Cardiac muscle cell (in vitro differentiated cells and primary cell): ENCODE measurements at regions not wholly inside any gene's neighbourhood (a gene's known extent, or its start where the extent isn't known, plus 50 kb on each side); places are given as distances from the start of the nearest gene placed in this dataset.
A peak's percentile ranks its signal among the peaks of the same experiment; 100 is the strongest.

Source experiments
- DNase-seq, 2 donors: peaks; one replicate each; pipeline versions ENCODE4 v3.0.0 to v3.0.0-alpha.2; 2010 to 2017; ENCODE audit warnings: low read depth in 1 of 2, low spot score in 1 of 2
- H3K27ac ChIP-seq: fragments of 200-600 bp; sonication (generic); 2 replicates; pipeline ENCODE4 v1.5.1; 2016
- H3K27me3 ChIP-seq: fragments of 200-600 bp; sonication (generic); 2 replicates; pipeline ENCODE4 v1.6.0; 2016; ENCODE audit warnings: control low read depth
- H3K36me3 ChIP-seq: fragments of 200-600 bp; sonication (generic); 2 replicates; pipeline ENCODE4 v1.5.1; 2016; ENCODE audit warnings: control low read depth
- H3K4me1 ChIP-seq: fragments of 200-600 bp; sonication (generic); 2 replicates; pipeline ENCODE4 v1.8.1; 2017; ENCODE audit warnings: low read depth, mild to moderate bottlenecking, mixed run types
- H3K4me3 ChIP-seq: fragments of 200-600 bp; sonication (generic); 2 replicates; pipeline ENCODE4 v1.5.1; 2016; ENCODE audit warnings: mild to moderate bottlenecking
- H3K9me3 ChIP-seq: fragments of 200-600 bp; sonication (generic); 2 replicates; pipeline ENCODE4 v1.5.1; 2017; ENCODE audit warnings: low read depth, mild to moderate bottlenecking, control low read depth
- CTCF ChIP-seq: IDR thresholded peaks from 2 replicates; pipeline ENCODE4 v1.5.1; 2012; ENCODE audit warnings: low read depth, mild to moderate bottlenecking, low read length

- no peaks in the 10 kb centered on the region for H3K4me1 ChIP-seq
- H3K4me3 ChIP-seq = no peak overlapping the region
- no peaks in the 10 kb centered on the region for H3K36me3 ChIP-seq
- no peak for TF ChIP-seq CTCF
- no peak for DNase-seq
- no peaks in the 10 kb centered on the region for H3K27me3 ChIP-seq
- no peak overlapping the region for H3K27ac ChIP-seq
- no peaks in the 10 kb centered on the region for H3K9me3 ChIP-seq
Measured at GRCh38 chr5:39717176-39717897, 292.6 kb upstream of the DAB2 start.

GRCh38 chr5:39716532-39717028 is 291.8 kb upstream of the DAB2 start:
- DNase-seq = peak; percentile 58 to 76
- TF ChIP-seq CTCF = peak; percentile 59
- Histone ChIP-seq H3K36me3 (no peaks in the 10 kb centered on the region), H3K4me1 (no peaks in the 10 kb centered on the region), H3K27me3 (no peaks in the 10 kb centered on the region), H3K4me3 (no peak overlapping the region), H3K27ac (no peak overlapping the region), H3K9me3 (no peaks in the 10 kb centered on the region)

- H3K9me3 ChIP-seq = no peaks in the 10 kb centered on the region
- DNase-seq = peak; percentile 49 to 79
- no peaks in the 10 kb centered on the region for H3K36me3 ChIP-seq
- H3K27me3 ChIP-seq = no peaks in the 10 kb centered on the region
- TF ChIP-seq CTCF = peak; percentile 77
- H3K4me1 ChIP-seq = peaks cover 9% of the 10 kb centered on the region
- H3K4me3 ChIP-seq = no peak overlapping the region
- no peak overlapping the region for H3K27ac ChIP-seq
Measured at GRCh38 chr5:39714036-39714698, 289.4 kb upstream of the DAB2 start.

GRCh38 chr5:39713250-39713916 is 288.6 kb upstream of the DAB2 start:
- DNase-seq = peak in 1 of 2 donors; percentile 48
- no peak overlapping the region for H3K4me3 ChIP-seq
- TF ChIP-seq CTCF = no peak
- H3K27ac ChIP-seq = no peak overlapping the region
- no peaks in the 10 kb centered on the region for H3K9me3 ChIP-seq
- no peaks in the 10 kb centered on the region for H3K27me3 ChIP-seq
- no peaks in the 10 kb centered on the region for H3K36me3 ChIP-seq
- peaks cover 11% of the 10 kb centered on the region for H3K4me1 ChIP-seq

- Histone ChIP-seq H3K36me3 (no peaks in the 10 kb centered on the region), H3K27ac (no peak overlapping the region), H3K27me3 (no peaks in the 10 kb centered on the region), H3K4me1 (peaks cover 11% of the 10 kb centered on the region), H3K9me3 (no peaks in the 10 kb centered on the region), H3K4me3 (no peak overlapping the region)
- DNase-seq = no peak
- TF ChIP-seq CTCF = no peak
Measured at GRCh38 chr5:39712316-39713249, 287.8 kb upstream of the DAB2 start.
